Smooth muscle cell (in vitro differentiated cells): ENCODE measurements at regions not wholly inside any gene's neighbourhood (a gene's known extent, or its start where the extent isn't known, plus 50 kb on each side); places are given as distances from the start of the nearest gene placed in this dataset.
A peak's percentile ranks its signal among the peaks of the same experiment; 100 is the strongest.

ENCODE experiments used
- DNase-seq: peaks from one replicate; lab custom pipeline; 2025; ENCODE audit not compliant: unreplicated experiment; lab: John Stamatoyannopoulos, UW
- H2AFZ ChIP-seq: fragments of 200-600 bp; sonication (generic); 2 replicates; pipeline ENCODE4 v1.6.0; 2016; ENCODE audit warnings: antibody characterized with exemption, low read depth, mild to moderate bottlenecking
- H3F3A ChIP-seq: fragments of 200-600 bp; sonication (generic); 2 replicates; pipeline ENCODE4 v1.6.0; 2017; ENCODE audit warnings: antibody characterized with exemption, low read depth
- H3K27ac ChIP-seq: fragments of 200-600 bp; sonication (generic); 2 replicates; pipeline ENCODE4 v1.5.1; 2016; ENCODE audit warnings: low read depth, mild to moderate bottlenecking
- H3K27me3 ChIP-seq: fragments of 200-600 bp; sonication (generic); 2 replicates; pipeline ENCODE4 v1.6.1; 2016; ENCODE audit warnings: low read depth, mild to moderate bottlenecking
- H3K36me3 ChIP-seq: fragments of 200-600 bp; sonication (generic); 2 replicates; pipeline ENCODE4 v1.5.1; 2016; ENCODE audit warnings: low read depth
- H3K4me1 ChIP-seq: fragments of 200-600 bp; sonication (generic); 2 replicates; pipeline ENCODE4 v1.5.1; 2016; ENCODE audit warnings: low read depth
- H3K4me2 ChIP-seq: fragments of 200-600 bp; sonication (generic); 2 replicates; pipeline ENCODE4 v1.6.0; 2016; ENCODE audit warnings: mild to moderate bottlenecking
- H3K4me3 ChIP-seq: fragments of 200-600 bp; sonication (generic); 2 replicates; pipeline ENCODE4 v1.5.1; 2016; ENCODE audit warnings: mild to moderate bottlenecking
- H3K79me2 ChIP-seq: fragments of 200-600 bp; sonication (generic); 2 replicates; pipeline ENCODE4 v1.6.0; 2016; ENCODE audit warnings: low read depth, mild to moderate bottlenecking
- H3K9ac ChIP-seq: fragments of 200-600 bp; sonication (generic); 2 replicates; pipeline ENCODE4 v1.6.0; 2016; ENCODE audit warnings: low read depth
- H3K9me3 ChIP-seq: fragments of 200-600 bp; sonication (generic); replicated peaks from 2 replicates; pipeline ENCODE4 v1.5.1; 2016; ENCODE audit warnings: low read depth
- H4K20me1 ChIP-seq: fragments of 200-600 bp; sonication (generic); 2 replicates; pipeline ENCODE4 v1.6.0; 2016; ENCODE audit warnings: low read depth
- CTCF ChIP-seq: fragments of 200-600 bp; sonication (generic); IDR thresholded peaks from 2 replicates; pipeline ENCODE4 v1.5.1; 2017; ENCODE audit warnings: borderline replicate concordance, mild to moderate bottlenecking, antibody characterized with exemption; ENCODE audit not compliant: insufficient read depth, poor library complexity, severe bottlenecking
- WGBS: methylation state at CpG from one replicate; pipeline ENCODE4 v1.1.7; 2016; ENCODE audit warnings: low lambda C conversion rate; 5-methylcytosine and 5-hydroxymethylcytosine counted together

GRCh38 chr2:226413498-226414130 lies 386.0 kb downstream of the IRS1 start:
- Histone ChIP-seq H3K4me3 (no peak overlapping the region), H3K27me3 (no peaks in the 10 kb centered on the region), H3K36me3 (no peaks in the 10 kb centered on the region), H3K27ac (peak overlapping the region; percentile 19), H3K79me2 (no peaks in the 10 kb centered on the region), H3F3A (no peaks in the 10 kb centered on the region), H3K4me1 (no peaks in the 10 kb centered on the region), H3K4me2 (no peak overlapping the region), H3K9ac (no peak overlapping the region), H3K9me3 (no peaks in the 10 kb centered on the region), H4K20me1 (no peaks in the 10 kb centered on the region), H2AFZ (peak overlapping the region; percentile 49)
- no peak for TF ChIP-seq CTCF
- DNase-seq, result no peak
- 54% methylated on average over 2 of the region's 2 CpGs for WGBS

DNA sequence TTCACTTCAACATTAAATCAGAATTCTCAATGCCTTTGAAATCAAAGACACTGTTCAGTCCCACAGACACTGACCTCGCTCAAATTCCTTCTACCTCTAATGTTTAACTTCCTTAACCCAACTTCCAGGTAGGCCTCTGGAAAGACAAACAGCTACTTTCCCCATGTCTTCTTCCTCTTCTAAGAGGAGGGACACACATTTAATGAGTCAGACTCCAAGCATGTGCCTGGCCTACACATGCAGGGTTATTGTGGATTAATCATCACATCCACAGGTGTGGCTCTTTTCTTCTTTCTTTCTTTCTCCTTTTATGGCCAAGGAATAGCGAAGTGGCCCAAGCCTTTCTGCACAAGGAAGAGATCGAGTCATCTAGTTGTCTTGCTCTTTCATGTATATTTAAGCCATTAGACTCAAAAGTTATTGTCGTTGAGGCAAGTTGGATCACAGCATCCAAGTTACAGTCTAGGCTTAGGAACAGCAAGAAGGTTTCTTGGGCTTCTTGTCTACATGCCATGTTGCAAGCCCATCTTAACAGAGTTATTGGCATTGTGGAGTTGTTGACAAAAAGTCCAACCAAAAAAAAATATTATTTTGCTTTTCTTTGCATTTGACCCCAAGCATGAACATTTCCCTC lies 387.8 kb downstream of the IRS1 start:
- peak overlapping the region; percentile 61 for H3K27ac ChIP-seq
- DNase-seq, result no peak
- WGBS, result 77% methylated on average over 4 of the region's 4 CpGs

DNA sequence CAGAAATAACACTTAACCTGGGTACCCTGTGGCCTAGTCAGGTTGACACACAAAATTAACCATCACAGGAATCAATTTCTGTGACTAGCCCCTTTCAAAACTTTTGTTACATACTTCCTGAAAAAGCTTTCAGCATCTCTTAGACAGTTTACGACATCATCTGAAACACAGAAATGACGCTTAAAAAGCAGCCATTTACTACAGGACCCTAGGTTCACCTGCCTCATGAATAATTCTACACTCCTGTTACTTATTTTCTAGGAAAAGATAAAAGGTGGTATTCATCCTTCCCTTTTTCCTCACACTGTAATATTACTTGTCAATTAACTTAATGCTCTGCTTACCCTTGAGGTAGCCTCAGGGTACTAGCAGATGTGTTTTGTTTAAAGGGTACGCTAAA lies 388.4 kb downstream of the IRS1 start:
- no peak overlapping the region for H3K4me2 ChIP-seq
- no peaks in the 10 kb centered on the region for H3K9me3 ChIP-seq
- no peak overlapping the region for H3K9ac ChIP-seq
- H3K27ac ChIP-seq, result peak overlapping the region; percentile 61
- 79% methylated on average over 3 of the region's 3 CpGs for WGBS
- TF ChIP-seq CTCF, result no peak
- no peaks in the 10 kb centered on the region for H3F3A ChIP-seq
- H2AFZ ChIP-seq, result no peak overlapping the region
- H3K4me1 ChIP-seq, result no peaks in the 10 kb centered on the region
- H3K4me3 ChIP-seq, result no peak overlapping the region
- no peak for DNase-seq
- no peaks in the 10 kb centered on the region for H3K79me2 ChIP-seq
- H4K20me1 ChIP-seq, result no peaks in the 10 kb centered on the region
- no peaks in the 10 kb centered on the region for H3K36me3 ChIP-seq
- no peaks in the 10 kb centered on the region for H3K27me3 ChIP-seq

More for the DNA sequence above, 387.8 kb downstream of the IRS1 start:
- no peaks in the 10 kb centered on the region for H3K4me1 ChIP-seq
- H3K9ac ChIP-seq, result no peak overlapping the region
- no peak overlapping the region for H3K4me3 ChIP-seq
- H3K4me2 ChIP-seq, result no peak overlapping the region
- no peaks in the 10 kb centered on the region for H3K27me3 ChIP-seq
- H2AFZ ChIP-seq, result no peak overlapping the region
- H3K9me3 ChIP-seq, result no peaks in the 10 kb centered on the region
- no peaks in the 10 kb centered on the region for H3F3A ChIP-seq
- H4K20me1 ChIP-seq, result no peaks in the 10 kb centered on the region
- H3K36me3 ChIP-seq, result no peaks in the 10 kb centered on the region
- no peak for TF ChIP-seq CTCF
- H3K79me2 ChIP-seq, result no peaks in the 10 kb centered on the region
